ENCODE measurements at regions not wholly inside any gene's neighbourhood (a gene's known extent, or its start where the extent isn't known, plus 50 kb on each side); places are given as distances from the start of the nearest gene placed in this dataset.

DNA sequence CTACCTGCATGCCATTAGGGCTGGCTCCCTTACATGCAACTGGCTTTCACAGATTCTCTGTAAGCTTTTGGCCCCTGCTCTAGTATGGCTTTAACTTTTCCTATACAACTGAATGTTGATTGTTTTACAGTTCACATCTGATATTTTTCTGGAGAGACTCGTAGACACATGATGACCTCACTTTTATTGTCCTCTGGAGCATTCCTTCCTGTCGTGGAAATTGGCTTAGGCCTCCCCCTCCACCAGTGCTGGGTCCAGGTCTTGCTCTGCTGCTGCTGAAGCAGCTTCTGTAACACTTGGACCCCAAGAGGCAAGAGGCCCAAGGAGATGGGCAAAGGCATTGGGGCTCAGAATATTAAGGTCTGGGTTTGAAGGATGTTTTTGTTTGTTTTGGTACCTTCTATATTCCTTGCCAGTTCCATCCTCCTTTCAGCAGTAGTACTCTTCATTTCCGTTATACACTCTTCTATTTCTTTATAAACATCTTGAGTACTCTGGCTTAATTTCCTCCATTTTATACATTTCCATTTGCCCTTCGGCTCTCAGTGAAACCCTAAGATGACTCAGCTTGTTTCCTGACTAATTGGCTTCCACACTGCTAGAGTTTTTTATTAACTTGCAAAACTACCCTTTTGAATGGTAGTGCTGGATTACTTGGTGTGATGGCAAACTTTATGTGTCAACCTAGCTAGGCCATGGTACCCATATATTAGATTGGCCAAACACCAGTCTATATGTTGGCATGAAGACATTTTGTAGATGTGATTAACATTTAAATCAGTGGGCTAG is 219.8 kb downstream of the CDCA7 start:
- TF ChIP-seq POLR2A (IDR thresholded peaks at IDR 0.05; ENCODE audit: low read depth, low read length), result no peak
- no peak for TF ChIP-seq POLR2AphosphoS5 (IDR thresholded peaks at IDR 0.05; ENCODE audit: low read depth, low read length)

All from GM12892 (cell line).